Endothelial cell of umbilical vein (primary cell): ENCODE measurements at regions not wholly inside any gene's neighbourhood (a gene's known extent, or its start where the extent isn't known, plus 50 kb on each side); places are given as distances from the start of the nearest gene placed in this dataset.

ENCODE experiments used
- BruUV-seq: library from RNA; stranded (reverse); fragments of 400-500 nt; replicated peaks from 2 replicates; lab custom pipeline; 2021; lab: Mats Ljungman, UMichigan
- CTCF ChIA-PET: fragments of 300-600, 350-600 bp; sonication (Branson Sonifier 250); formaldehyde crosslinking; loops from one replicate; lab custom pipeline; 2021; ENCODE audit warnings: antibody characterized with exemption, inconsistent platforms; lab: Charles Lee
- POLR2A ChIA-PET: fragments of 300-600, 350-600 bp; sonication (Branson Sonifier 250); formaldehyde crosslinking; loops from one replicate; lab custom pipeline; 2021; ENCODE audit warnings: antibody characterized with exemption, inconsistent platforms; lab: Charles Lee
- DNase-seq: peaks from one replicate; pipeline ENCODE4 v3.0.0-alpha.2; 2011; ENCODE audit warnings: low read depth, low spot score
- FAIRE-seq: peaks from 2 replicates; lab custom pipeline; 2011; peaks lifted over from hg19 to GRCh38; lab: Jason Lieb, UNC
- H2AFZ ChIP-seq: 2 replicates; pipeline ENCODE4 v1.6.0; 2012; ENCODE audit warnings: low read depth, low read length, control low read depth, inconsistent platforms
- H3K27ac ChIP-seq: 2 replicates; pipeline ENCODE4 v1.5.1; 2011; ENCODE audit warnings: low read depth, mild to moderate bottlenecking, control low read depth, low read length, moderate library complexity; ENCODE audit not compliant: insufficient read depth
- H3K27me3 ChIP-seq, 2 experiments: 2 replicates each; pipeline versions ENCODE4 v1.6.0 to v1.6.1; 2011; ENCODE audit warnings: low read length in 2 of 2, mixed read lengths in 1 of 2; ENCODE audit not compliant: control insufficient read depth in 2 of 2, insufficient read depth in 2 of 2
- H3K36me3 ChIP-seq, 2 experiments: 2 replicates in 1 of 2; 3 replicates in 1 of 2; pipeline ENCODE4 v1.5.1; 2011; ENCODE audit warnings: low read length in 2 of 2, mild to moderate bottlenecking in 1 of 2, moderate library complexity in 1 of 2; ENCODE audit not compliant: control insufficient read depth in 2 of 2, insufficient read depth in 2 of 2; ENCODE audit errors: extremely low read depth in 1 of 2
- H3K4me1 ChIP-seq: 3 replicates; pipeline ENCODE4 v1.5.1; 2011; ENCODE audit warnings: mild to moderate bottlenecking, low read length; ENCODE audit not compliant: control insufficient read depth, insufficient read depth; ENCODE audit errors: extremely low read depth
- H3K4me2 ChIP-seq: 2 replicates; pipeline ENCODE4 v1.6.1; 2011; ENCODE audit warnings: low read length, control low read depth, mixed read lengths; ENCODE audit not compliant: insufficient read depth
- H3K4me3 ChIP-seq, 3 experiments: fragments of 200-600 bp in 1 of 3; sonication (generic), shearing (Covaris generic) in 1 of 3; replicated peaks in 1 of 3; 2 replicates each; pipeline ENCODE4 v1.5.1; 2011 to 2016; ENCODE audit warnings: control low read depth in 3 of 3, low read length in 3 of 3, mild to moderate bottlenecking in 2 of 3, inconsistent platforms in 1 of 3, low read depth in 1 of 3, moderate library complexity in 1 of 3; ENCODE audit not compliant: insufficient read depth in 1 of 3
- H3K79me2 ChIP-seq: 2 replicates; pipeline ENCODE4 v1.6.0; 2012; ENCODE audit warnings: low read length, inconsistent platforms; ENCODE audit not compliant: control insufficient read depth, insufficient read depth
- H3K9ac ChIP-seq: replicated peaks from 2 replicates; pipeline ENCODE3; 2011; ENCODE audit warnings: low read length, control low read depth; ENCODE audit not compliant: insufficient read depth; ENCODE audit errors: extremely low read depth
- H3K9me1 ChIP-seq: replicated peaks from 3 replicates; pipeline ENCODE4 v1.6.0; 2011; ENCODE audit warnings: mild to moderate bottlenecking, low read length; ENCODE audit not compliant: control insufficient read depth, insufficient read depth; ENCODE audit errors: extremely low read depth
- H3K9me3 ChIP-seq: replicated peaks from 2 replicates; pipeline ENCODE4 v1.5.1; 2012; ENCODE audit warnings: low read length, inconsistent platforms; ENCODE audit not compliant: control insufficient read depth, insufficient read depth
- H4K20me1 ChIP-seq: replicated peaks from 2 replicates; pipeline ENCODE3; 2011; ENCODE audit warnings: mild to moderate bottlenecking, low read length; ENCODE audit not compliant: control insufficient read depth, insufficient read depth; ENCODE audit errors: extremely low read depth
- EZH2 ChIP-seq: IDR thresholded peaks from 2 replicates; pipeline ENCODE4 v1.6.1; 2012; ENCODE audit warnings: borderline replicate concordance, low read depth, mild to moderate bottlenecking, moderate library complexity, low read length, inconsistent platforms; ENCODE audit not compliant: severe bottlenecking
- FOS ChIP-seq: IDR thresholded peaks from 2 replicates; pipeline ENCODE4 v1.6.1; 2011; ENCODE audit warnings: mild to moderate bottlenecking, low read length, moderate library complexity, borderline replicate concordance; ENCODE audit not compliant: insufficient read depth
- GATA2 ChIP-seq: IDR thresholded peaks from 2 replicates; pipeline ENCODE4 v1.7.0; 2011; ENCODE audit warnings: low read depth, mild to moderate bottlenecking, moderate library complexity, mixed read lengths, low read length; ENCODE audit not compliant: insufficient read length, insufficient read depth
- JUN ChIP-seq: IDR thresholded peaks from 2 replicates; pipeline ENCODE4 v1.6.1; 2011; ENCODE audit warnings: borderline replicate concordance, low read depth; ENCODE audit not compliant: insufficient read length, insufficient read depth
- MYC ChIP-seq: IDR thresholded peaks from one replicate; pipeline ENCODE4 v1.6.1; 2011; ENCODE audit warnings: mild to moderate bottlenecking, low read depth, low read length
- POLR2A ChIP-seq: IDR thresholded peaks from 2 replicates; pipeline ENCODE4 v1.6.1; 2012; ENCODE audit warnings: low read depth, mild to moderate bottlenecking, control low read depth, low read length
- POLR2AphosphoS5 ChIP-seq: IDR thresholded peaks from 2 replicates; pipeline ENCODE4 v1.6.1; 2012; ENCODE audit warnings: low read depth, mild to moderate bottlenecking, control low read depth, low read length, moderate library complexity; ENCODE audit not compliant: insufficient read depth
- dilution Hi-C: fragments of 300-500 bp; cut with MboI; formaldehyde crosslinking; loops from one replicate; pipeline ENCODE4 v1.15.0; 2019; ENCODE audit warnings: low sequenced_read_pairs; ENCODE audit not compliant: extremely low pct_ligation_motif_present
- intact Hi-C: fragments of 100-400 bp; cut with micrococcal nuclease; formaldehyde crosslinking; loops from one replicate; pipeline ENCODE4 v1.10.0; 2022
- TF ChIP-seq, protein P1 (sequence below), 2 donors: IDR thresholded peaks; 1 replicate in 1 of 2; 2 replicates in 1 of 2; pipeline ENCODE4 v1.5.1; 2011; ENCODE audit warnings: low read length in 2 of 2, mild to moderate bottlenecking in 2 of 2, moderate library complexity in 2 of 2, control low read depth in 1 of 2, inconsistent platforms in 1 of 2, low read depth in 1 of 2; ENCODE audit not compliant: insufficient read depth in 1 of 2; ENCODE audit errors: extremely low read depth in 1 of 2
- TF ChIP-seq, protein P2 (sequence below): IDR thresholded peaks from 2 replicates; pipeline ENCODE4 v1.6.1; 2011; ENCODE audit not compliant: insufficient read depth, insufficient read length

DNA sequence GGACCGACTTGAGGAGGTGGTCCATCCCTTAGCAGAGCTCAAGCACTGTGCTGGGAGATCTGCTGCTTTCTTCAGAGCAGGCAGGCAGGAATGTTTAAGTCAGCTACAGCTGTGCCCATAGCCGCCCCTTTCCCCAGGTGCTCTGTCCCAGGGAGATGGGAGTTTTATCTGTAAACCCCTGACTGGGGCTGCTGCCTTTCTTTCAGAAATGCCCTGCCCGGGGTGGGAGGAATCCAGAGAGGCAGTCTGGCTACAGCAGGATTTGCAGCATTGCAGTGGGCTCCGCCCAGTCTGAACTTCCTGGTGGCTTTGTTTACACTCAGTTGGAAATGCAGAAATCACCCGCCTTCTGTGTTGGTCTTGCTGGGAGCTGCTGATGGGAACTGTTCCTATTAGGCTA is 51.2 kb upstream of the SEMA3A start:
- Histone ChIP-seq H3K79me2 (no peaks in the 10 kb centered on the region), H2AFZ (no peak overlapping the region), H3K9ac (no peak overlapping the region), H3K4me1 (no peaks in the 10 kb centered on the region), H3K9me3 (no peaks in the 10 kb centered on the region), H3K4me3 (no peak overlapping the region), H3K27ac (no peak overlapping the region), H4K20me1 (no peaks in the 10 kb centered on the region), H3K27me3 (no peaks in the 10 kb centered on the region), H3K4me2 (no peak overlapping the region), H3K9me1 (no peaks in the 10 kb centered on the region), H3K36me3 (no peaks in the 10 kb centered on the region)
- DNase-seq: no peak
- FAIRE-seq: no peak
- intact Hi-C loops: no loop called here
- CTCF ChIA-PET: no interaction called here
- dilution Hi-C loops: no loop called here
- no TSS peak for BruUV-seq
- POLR2A ChIA-PET: no interaction called here
- TF ChIP-seq, protein P1, sequence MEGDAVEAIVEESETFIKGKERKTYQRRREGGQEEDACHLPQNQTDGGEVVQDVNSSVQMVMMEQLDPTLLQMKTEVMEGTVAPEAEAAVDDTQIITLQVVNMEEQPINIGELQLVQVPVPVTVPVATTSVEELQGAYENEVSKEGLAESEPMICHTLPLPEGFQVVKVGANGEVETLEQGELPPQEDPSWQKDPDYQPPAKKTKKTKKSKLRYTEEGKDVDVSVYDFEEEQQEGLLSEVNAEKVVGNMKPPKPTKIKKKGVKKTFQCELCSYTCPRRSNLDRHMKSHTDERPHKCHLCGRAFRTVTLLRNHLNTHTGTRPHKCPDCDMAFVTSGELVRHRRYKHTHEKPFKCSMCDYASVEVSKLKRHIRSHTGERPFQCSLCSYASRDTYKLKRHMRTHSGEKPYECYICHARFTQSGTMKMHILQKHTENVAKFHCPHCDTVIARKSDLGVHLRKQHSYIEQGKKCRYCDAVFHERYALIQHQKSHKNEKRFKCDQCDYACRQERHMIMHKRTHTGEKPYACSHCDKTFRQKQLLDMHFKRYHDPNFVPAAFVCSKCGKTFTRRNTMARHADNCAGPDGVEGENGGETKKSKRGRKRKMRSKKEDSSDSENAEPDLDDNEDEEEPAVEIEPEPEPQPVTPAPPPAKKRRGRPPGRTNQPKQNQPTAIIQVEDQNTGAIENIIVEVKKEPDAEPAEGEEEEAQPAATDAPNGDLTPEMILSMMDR (IDR thresholded peaks at IDR 0.05; ENCODE audit: extremely low read depth in 1 of 2, insufficient read depth in 1 of 2, low read depth in 1 of 2, low read length in 2 of 2): no peak
- TF ChIP-seq POLR2AphosphoS5 (no peak), EZH2 (no peak), FOS (no peak), MYC (no peak), POLR2A (no peak), GATA2 (no peak), JUN (no peak)
- TF ChIP-seq, protein P2, sequence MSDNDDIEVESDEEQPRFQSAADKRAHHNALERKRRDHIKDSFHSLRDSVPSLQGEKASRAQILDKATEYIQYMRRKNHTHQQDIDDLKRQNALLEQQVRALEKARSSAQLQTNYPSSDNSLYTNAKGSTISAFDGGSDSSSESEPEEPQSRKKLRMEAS: no peak
